NCI-H1048 (cell line): ENCODE measurements at regions not wholly inside any gene's neighbourhood (a gene's known extent, or its start where the extent isn't known, plus 50 kb on each side); places are given as distances from the start of the nearest gene placed in this dataset.
"Not testable (repeated sequence)": the region's sequence is repeated elsewhere in the genome, so short reads cannot be mapped to it uniquely, and the experiment has no call there.

Experiments
- DNase-seq: peaks from one replicate; lab custom pipeline; 2025; lab: John Stamatoyannopoulos, UW

DNA sequence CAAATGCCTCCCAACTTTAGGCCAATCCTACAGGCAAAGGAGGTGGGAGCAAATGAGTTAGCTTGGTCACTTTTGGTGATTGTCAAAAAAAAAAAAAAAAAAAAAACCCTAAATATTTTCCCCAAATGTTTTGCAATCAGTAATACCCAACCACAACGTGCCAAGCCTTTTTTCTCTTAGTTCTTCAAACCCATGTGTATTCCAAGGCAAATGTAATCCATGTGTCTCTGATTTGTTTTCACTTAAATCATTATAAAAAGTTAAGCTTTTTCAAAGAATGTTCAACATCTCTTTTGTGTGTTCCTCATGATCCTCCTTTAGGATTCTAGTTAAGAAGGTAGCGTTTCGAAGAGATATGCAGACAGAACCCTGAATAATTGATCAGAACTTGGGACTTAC, 328.4 kb downstream of the PAPSS1 start:
- DNase-seq = no peak

DNA sequence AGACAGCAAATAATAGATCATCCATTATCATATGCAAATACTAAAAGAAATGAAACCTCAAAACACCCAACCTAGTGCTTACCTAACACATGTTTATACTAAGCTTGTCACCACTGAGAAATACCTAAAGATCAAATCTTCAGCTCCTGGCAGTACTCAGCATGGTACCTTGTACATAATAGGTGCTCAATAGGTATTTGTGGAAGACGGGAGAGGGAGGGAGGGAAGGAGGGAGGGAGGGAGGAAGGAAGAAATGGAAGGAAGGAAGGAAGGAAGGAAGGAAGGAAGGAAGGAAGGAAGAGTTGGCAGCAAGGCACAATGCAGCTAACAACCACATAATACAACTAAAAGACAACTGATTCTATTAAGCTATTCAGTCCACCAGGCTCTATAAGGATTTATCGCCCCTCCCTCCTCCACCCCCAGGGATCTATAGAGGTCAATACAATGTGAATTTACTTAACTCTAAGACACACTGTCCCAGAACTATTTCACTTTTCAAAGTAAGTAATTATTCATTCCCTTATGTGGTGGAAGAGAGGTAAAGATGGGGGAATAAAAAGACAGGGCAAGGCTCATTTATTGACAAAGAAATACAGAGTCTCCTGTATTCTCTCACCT, 328.9 kb downstream of the PAPSS1 start:
- no peak for DNase-seq

DNA sequence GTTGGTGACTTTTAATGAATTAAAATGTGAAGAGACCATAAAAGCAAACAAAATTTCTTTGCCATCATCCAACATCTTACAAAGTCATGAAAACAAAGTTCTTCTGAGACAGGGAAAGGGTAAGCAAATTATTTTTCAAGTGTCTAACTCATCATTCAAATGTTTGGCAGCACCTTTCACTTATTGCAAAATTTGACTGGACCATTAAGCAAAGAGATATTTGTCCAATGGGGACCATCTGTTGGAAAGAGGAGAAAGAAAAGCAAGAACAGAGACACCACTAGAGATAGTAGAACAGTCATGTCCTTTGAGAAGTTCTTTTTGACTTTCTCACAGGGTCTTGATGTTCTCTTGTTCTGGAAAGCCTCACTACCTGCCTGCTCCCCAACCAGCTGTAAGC, 330.1 kb downstream of the PAPSS1 start:
- no peak for DNase-seq

DNA sequence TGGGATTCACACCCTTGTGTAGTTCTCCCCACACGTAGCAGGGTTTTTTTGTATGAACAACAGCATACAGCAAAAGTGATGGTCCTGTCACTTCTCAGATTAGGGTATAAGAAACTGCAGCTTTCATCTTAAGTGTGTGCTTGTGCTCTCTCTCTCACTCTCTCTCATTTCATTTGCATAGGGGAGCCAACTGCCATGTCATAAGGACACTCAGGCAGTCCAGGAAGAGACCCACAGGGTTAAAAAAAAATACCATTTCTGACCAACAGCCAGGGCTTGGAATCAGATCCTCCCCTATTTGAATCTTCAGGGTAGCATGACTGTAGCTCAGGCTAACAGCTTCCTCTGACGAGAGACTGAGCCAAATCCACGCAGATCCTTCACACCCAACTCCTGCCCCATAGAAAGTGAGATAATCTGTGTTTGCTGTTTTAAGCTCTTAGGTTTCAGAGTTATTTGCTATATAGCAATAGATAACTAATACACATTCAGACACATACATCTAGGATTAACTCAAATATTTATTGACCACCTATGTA, 331.2 kb downstream of the PAPSS1 start:
- no peak for DNase-seq

DNA sequence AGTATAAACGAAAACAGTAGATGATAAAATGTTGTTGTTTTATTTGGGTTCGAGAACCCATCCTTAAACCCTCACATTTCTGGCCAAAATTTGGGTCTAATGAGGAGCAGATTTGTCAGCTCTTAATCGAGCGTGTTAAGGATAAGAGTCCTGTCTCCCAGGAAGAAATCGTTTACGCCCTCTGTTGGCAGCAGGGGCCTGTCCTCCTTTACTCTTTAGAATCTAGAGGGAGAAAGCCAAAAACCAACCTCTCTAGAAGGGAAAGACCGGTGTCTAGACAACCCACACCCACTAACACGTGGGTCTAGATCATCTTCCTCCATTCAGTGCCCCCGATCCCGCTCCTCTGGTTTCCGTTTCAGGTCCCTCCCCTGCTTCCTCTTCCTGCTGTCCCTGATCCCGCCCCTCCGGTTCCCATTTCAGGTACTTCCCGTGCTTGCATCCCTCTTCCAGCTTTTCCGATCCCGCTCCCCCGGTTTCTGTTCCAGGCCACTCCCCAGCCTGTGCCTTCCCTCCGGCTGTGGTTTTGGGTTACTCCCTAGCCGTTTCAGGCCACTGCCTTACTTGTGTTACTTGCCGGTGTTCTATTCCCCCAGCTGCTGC, 339.1 kb downstream of the PAPSS1 start:
- no peak for DNase-seq

DNA sequence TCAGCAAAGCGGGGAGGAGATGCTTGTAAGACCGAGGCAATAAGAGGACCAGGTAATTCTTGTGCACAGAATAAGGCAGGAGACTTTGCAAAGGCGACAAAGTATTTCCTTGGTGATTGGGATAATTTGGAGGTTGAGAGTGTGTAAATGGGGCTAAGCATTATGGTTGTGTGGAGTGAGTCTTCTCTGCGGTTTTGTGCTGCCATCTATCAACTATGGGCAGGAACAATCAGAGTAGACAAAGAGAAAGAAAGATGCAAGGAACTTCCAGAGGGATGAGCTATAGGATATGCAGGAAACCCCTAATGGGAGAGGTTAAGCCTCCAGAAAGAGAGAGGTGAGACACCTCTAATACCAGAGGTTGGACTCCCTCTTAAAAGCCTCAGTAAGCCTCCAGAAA, 339.8 kb downstream of the PAPSS1 start:
- no peak for DNase-seq

DNA sequence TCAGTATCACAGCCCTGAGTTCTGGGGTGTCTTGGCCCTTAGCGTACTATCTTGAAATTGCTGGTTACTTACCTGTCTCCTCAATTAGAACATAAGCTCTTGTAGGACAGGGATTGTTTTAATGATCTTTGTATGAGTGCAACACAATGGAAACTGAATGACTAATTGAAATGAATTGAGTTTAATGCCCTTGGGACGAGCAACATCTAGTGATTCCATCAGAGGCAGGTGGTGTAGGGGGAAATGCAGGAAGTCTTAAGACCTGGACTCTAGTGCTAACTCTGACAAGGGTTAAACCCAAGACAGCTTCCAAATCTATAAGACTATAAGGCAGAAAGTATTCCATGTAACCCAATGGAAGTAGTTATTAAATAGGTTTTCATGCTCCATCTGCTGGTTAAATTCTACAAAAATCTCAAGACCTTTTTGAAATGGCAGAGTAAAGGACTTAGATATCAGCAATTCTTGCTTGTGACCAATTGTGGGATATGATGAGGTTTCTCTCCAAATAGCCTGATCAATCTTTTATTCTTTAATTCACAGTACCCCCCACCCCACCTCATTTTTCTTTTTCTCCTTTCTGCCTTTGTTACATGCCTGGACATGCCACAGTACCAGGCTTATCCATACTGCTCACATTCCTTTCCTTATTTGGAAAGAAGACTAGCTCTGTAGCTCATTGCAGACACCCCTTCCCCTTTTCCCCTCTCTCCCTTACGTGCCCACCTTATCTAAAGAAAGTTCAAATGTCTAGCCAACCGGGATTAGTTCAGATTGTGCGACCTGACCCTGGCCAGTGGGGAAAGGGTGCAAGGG, 340.8 kb downstream of the PAPSS1 start:
- DNase-seq = no peak

DNA sequence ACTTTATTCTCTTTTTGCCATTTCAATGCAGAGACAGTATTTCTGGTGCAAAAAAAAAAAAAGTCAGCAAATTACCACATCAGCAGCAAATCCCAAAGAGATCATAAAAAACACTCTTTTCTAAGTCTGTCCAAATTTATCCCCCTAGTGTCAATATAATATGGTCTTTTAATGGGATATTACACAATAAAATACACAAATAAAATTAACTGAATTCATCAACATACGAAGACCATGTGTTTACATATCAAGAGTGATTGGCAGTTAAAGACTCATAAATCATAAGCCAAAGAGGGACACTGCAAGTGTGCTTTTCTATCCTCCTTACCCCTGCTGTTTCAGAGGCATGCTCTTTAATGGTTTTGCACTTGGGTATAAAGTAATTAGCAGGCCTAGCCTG, 340.2 kb upstream of the DKK2 start:
- no peak for DNase-seq

DNA sequence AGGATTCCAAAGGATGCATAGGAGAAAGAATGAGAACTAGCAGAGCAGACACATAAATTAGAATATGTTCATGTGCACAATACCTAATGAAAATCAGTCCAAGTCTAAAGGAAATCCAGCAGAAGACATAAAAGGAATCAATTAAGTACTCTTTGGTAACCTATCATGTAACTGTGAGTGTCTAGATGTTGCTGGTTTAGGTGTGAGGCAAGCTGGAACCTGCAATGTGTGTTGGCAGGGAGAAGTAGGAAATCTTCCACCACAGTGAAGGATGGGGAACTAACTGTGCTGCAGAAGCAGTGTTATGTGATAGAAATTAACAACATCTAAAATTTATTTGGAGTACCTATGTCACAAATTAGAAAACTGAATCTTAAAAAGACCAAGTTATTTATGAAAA, 330.8 kb upstream of the DKK2 start:
- DNase-seq = no peak

DNA sequence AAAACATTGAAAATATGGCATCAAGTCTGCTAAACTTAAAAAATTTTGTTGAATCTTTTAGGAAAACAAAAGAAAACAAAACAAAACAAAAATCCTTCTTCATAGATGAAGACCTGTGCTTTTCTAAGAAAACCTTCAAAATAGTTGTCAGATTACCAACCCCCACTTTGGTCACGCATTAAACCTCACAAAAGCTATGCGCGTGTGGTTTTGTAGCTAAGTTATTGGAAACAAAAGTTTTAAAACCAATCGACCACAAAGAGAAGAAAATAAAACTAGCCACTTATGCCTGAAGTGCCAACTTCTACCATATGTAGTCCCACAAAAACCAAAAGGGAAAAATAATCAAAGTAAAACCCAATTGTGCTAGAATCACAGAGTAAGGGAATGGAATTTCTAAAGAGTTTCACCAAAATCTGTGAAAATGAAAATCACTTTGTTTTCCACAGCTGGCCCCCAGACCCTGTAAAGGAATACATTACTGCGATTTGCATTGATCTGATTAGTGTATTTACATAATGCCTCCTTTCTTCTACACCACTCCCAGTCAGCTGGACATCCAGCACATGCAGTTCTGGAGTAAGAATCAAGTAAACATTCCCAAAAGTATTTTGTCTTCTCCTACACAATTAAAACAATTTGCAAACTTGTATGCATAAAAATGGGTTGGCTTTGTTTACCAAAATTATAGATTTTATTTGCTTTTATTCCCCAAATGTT, 330.1 kb upstream of the DKK2 start:
- DNase-seq = no peak

DNA sequence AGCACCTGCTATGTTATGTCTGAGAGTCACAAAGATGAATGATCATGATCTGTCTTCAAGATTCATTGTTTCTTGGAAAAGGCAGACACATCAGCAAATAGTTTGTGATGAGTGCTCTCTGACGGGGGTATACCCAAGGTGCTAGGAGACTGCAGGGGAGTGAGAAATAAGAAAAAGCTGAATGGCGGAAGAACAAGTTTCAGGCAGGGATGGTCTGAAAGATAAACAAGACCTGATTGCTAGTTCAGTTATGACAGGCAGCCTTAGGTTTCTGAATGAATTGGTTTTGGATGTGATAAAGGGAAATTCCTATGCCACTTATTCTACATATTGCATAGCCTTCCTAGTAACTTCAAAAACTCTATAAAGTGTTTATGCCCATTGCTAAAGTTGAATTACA, 327.0 kb upstream of the DKK2 start:
- DNase-seq = no peak

DNA sequence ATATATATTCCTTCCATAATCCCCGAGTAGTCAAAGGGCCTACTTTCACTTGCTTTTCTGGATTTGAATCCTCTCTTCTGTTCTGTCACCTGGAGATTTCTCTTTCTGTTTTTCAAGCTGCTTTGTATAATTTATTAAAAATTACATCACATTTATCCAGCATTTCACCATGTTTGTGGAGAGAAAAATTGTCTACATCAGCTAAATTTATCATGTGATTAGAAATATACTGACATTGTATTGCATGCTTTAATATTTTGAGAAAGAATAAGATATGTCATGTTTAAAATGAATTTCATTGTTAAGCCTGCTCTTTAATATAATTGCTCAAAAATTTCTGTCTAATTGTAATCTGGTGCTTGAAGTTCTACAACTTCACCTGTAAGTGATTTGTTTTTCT, 323.1 kb upstream of the DKK2 start:
- DNase-seq = no peak

DNA sequence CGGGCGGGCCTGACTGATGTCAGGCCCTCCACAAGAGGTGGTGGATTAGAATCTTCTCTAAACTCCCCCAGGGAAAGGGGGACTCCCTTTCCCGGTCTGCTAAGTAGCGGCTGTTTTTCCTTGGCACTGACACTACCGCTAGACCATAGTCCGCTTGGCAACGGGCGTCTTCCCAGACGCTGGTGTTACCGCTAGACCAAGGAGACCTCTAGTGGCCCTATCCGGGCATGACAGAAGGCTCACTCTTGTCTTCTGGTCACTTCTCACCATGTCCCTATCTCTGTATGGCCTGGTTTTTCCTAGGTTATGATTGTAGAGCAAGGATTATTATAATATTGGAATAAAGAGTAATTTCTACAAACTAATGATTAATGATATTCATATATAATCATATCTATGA, 318.2 kb upstream of the DKK2 start:
- DNase-seq = not testable (repeated sequence)

DNA sequence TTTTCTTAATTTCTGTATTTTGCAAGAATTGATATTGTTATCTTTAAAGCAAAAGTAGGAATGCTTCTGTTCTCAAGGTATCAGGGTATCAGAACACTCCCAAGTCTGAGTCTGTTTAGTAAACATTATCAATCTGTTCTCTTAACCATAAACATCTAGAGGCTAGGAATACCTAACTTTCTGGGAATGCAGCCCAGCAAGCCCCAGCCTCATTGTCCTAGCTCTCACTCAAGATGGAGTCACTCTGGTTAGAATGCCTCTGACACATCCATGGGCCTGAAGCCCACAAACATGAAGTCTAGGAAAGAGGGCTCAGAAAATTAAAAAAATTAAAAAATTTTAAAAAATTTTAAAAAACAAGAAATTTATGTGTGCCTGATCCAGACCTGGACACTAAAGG, 315.1 kb upstream of the DKK2 start:
- no peak for DNase-seq

DNA sequence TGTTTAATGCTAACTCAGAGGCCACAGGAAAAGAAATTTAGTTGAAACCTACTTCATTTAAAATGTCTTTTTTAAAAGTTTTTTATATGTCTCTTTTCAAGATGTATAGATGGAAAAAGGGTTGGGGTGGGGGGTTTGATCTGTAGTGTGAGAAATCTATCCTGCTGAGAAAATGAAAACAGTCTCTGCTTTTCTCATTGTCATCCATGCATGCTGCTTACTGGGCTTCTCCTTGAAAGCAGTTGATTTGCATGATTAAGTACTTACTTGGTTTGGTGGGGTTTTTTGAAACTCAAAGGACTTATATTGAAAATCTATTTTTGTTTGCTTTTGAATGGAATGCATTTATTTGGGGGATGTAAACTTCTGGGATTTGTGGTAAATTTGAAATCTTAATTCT, 313.6 kb upstream of the DKK2 start:
- DNase-seq = no peak

DNA sequence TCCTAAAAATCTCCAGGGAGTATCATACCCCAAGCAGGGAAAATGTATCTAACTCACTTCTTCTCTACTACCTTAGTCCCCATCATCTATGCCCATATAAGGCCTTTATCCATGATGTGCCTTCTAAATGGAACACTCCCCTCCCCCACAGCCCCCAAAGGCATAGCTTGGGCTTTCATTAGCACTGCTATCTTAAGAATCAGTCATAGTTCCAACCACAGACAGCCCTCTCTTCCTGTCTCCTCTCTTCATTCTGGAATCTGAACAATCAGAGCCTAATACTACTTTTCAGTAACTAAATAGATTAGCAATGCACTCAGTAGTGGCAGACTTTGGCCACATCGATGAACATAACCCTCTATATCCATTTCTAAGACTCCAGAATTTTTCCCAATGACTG, 313.2 kb upstream of the DKK2 start:
- no peak for DNase-seq

DNA sequence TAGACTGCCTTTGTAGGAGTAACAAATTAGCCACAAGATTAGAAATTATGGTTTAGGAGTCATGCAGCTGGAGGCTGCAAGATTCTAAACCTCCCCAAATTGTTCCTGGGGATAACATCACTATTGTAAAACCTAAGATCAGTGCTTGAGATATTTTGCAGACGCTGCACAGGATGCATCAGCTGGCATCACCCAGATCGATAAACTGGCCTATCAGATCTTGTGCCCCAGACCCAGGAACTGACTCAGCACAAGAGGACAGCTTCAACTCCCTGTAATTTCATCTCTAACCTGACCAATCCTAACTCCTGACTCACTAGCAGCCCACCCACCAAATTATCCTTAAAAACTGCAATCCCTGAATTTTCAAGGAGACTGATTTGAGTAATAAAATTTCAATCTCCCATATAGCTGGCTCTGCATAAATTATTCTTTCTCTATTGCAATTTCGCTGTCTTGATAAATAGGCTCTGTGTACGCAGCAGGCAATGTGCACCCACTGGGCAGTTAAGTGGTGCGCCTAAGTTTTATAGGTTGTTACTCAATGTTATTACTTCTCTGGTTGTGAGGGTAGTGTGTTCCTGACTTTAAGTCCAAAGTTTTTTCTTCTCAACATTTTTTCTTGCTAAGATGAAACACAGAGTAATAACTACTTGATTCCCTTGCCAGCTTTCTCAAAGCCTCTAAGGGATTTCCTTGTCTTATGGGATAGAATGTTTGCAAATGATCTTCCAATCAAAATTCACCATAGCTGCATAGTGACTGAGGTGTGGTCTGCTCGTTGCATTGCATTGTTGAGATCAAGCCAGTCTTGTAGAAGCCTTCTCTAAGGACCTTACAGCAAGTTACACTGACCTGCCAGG, 312.3 kb upstream of the DKK2 start:
- DNase-seq = no peak

DNA sequence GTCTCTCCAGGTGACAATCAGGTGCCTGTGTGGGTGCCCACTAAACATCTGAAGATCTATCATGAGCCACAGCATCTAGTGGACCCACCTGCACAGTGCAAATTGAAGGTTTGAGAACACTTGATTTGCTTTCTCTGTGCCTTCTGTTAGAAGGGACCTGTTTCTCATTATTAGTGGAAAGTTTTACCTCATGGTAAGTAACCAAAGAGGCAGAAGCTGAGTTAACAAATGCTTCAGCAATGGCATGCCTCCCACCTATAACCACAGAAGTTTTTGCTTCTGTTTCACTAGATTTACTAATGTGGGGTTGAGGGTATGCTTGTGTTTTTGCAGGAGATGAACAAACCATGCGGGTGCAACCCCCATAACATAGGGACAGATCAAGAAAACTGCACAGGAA, 297.4 kb upstream of the DKK2 start:
- no peak for DNase-seq

DNA sequence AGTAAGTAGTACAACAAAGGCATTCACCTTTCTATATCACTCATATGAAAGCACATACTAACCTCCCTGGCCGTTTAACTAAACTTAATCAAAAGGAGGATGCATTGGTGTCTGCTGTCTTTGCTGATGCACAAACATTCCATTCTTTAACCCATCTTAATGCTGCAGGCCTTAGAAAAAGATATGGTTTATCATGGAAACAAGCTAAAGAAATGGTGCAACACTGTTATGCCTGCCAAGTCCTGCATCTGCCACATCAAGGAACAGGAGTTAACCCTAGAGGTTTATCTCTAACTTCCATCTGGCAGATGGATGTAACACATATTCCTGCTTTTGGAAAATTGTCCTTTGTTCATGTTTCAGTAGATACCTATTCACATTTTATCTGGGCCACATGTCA, 296.5 kb upstream of the DKK2 start:
- not testable (repeated sequence) for DNase-seq

DNA sequence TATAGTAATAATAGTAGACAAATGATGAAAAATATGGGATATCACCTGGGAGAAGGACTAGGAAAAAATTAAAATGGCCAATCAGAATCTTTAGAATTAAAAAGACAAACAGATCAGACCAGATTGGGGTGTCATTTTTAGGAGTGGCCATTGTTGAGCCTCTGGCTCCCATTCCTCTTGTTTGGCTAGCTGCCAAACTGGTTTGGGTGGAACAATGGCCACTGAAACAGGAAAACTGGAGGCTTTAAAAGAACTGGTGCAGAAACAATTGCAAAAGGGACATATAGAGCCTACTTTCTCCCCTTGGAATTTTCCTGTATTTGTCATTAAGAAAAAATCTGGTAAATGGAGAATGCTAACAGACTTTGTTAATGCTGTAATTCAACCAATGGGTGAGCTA, 294.8 kb upstream of the DKK2 start:
- DNase-seq = no peak

DNA sequence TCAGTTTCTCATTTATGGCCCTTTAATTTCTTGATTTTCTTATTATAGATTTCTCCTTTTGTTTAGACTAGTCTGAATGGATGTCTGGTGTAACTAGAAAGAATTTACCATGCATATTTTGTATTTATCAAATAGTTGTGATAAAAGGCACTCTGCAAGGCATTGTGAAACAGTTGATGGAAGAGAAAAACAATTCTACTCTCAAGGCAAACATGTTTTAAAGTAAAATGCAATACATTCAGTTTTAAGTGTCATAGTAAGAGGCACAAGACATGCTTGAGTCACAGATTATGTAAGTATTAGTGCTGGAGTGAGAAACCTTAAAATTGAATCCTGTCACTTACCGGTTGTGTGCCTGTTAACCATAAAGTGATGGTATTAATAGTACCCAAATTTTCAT, 283.3 kb upstream of the DKK2 start:
- no peak for DNase-seq

DNA sequence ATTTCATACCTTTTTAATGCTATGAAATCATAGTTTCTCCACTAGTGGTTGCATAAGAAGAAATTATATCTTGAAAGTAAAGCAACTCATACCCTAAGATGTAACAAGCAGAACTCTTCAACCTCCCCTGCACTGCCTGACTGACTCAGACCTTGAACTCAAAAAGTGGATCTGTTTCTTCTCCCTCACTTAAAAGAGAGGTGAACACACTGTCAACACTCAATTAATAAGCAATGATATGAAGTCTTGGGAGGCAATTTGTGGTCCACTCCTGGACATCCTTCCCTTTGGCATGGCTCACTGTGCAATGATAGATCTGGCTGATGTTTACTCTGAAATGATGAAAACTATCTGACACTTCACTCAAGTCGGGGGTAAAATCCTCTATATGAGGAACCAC, 282.0 kb upstream of the DKK2 start:
- DNase-seq = no peak
